ENCODE measurements at regions not wholly inside any gene's neighbourhood (a gene's known extent, or its start where the extent isn't known, plus 50 kb on each side); places are given as distances from the start of the nearest gene placed in this dataset.

DNA sequence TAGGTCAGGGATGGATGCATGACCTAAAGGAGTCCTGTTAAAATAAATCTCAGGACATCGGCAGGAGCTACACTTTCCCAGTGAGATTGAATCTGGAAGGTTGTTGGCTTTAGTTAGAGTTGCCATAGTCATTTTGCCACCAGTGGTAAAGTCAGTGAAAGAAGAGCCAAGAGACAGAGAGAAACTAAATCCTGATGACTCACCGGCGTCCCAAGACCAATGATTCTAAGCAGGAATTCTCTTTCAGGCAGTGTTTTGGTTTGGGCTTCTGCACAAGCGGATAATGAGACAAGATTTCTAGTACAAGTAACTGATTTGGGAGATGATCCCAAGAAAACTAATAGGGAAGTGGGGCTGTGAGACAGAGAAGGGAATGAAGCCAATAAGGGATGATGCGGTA lies 88.8 kb upstream of the ETS2 start:
- TF ChIP-seq, protein P1, sequence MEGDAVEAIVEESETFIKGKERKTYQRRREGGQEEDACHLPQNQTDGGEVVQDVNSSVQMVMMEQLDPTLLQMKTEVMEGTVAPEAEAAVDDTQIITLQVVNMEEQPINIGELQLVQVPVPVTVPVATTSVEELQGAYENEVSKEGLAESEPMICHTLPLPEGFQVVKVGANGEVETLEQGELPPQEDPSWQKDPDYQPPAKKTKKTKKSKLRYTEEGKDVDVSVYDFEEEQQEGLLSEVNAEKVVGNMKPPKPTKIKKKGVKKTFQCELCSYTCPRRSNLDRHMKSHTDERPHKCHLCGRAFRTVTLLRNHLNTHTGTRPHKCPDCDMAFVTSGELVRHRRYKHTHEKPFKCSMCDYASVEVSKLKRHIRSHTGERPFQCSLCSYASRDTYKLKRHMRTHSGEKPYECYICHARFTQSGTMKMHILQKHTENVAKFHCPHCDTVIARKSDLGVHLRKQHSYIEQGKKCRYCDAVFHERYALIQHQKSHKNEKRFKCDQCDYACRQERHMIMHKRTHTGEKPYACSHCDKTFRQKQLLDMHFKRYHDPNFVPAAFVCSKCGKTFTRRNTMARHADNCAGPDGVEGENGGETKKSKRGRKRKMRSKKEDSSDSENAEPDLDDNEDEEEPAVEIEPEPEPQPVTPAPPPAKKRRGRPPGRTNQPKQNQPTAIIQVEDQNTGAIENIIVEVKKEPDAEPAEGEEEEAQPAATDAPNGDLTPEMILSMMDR (IDR thresholded peaks at IDR 0.05), result no peak
- TF ChIP-seq ZFX (IDR thresholded peaks at IDR 0.05; ENCODE audit: borderline replicate concordance), result no peak
